Prostate gland (tissue), 2 donors: ENCODE measurements at regions not wholly inside any gene's neighbourhood (a gene's known extent, or its start where the extent isn't known, plus 50 kb on each side); places are given as distances from the start of the nearest gene placed in this dataset.

Source experiments
- DNase-seq: peaks from one replicate; pipeline ENCODE4 v3.0.0-alpha.2; 2019; ENCODE audit warnings: low spot score
- H3K27ac ChIP-seq, 2 donors: fragments of 200-600 bp; sonication (generic); 2 replicates each; pipeline ENCODE4 v1.5.1; 2017 to 2019
- H3K27me3 ChIP-seq: fragments of 200-600 bp; sonication (generic); replicated peaks from 2 replicates; pipeline ENCODE4 v1.5.1; 2019; ENCODE audit not compliant: insufficient read depth
- H3K36me3 ChIP-seq, 2 donors: fragments of 200-600 bp; sonication (generic); 1 replicate in 1 of 2; 2 replicates in 1 of 2; pipeline versions ENCODE4 v1.5.1 to v1.8.1; 2017 to 2019
- H3K4me1 ChIP-seq: fragments of 200-600 bp; sonication (generic); replicated peaks from 2 replicates; pipeline ENCODE4 v1.5.1; 2019
- H3K4me3 ChIP-seq, 2 donors: fragments of 200-600 bp; sonication (generic); 2 replicates each; pipeline ENCODE4 v1.5.1; 2017 to 2019
- H3K9me3 ChIP-seq: fragments of 200-600 bp; sonication (generic); 2 replicates; pipeline ENCODE4 v1.5.1; 2017
- POLR2A ChIP-seq: fragments of 450-650 bp; IDR thresholded peaks from one replicate; pipeline ENCODE4 v1.6.1; 2016; ENCODE audit warnings: antibody characterized with exemption, mild to moderate bottlenecking
- POLR2AphosphoS5 ChIP-seq: sonication (generic); formaldehyde crosslinking; IDR thresholded peaks from one replicate; pipeline ENCODE4 v1.6.1; 2017; ENCODE audit warnings: antibody characterized with exemption
- WGBS: methylation state at CpG from one replicate; pipeline ENCODE4 v1.1.5; 2018; 5-methylcytosine and 5-hydroxymethylcytosine counted together
- intact Hi-C: fragments of 100-400 bp; cut with DNase I; formaldehyde crosslinking; loops from one replicate; pipeline ENCODE4 v1.14.2; 2022
- TF ChIP-seq, protein P1 (sequence below), 4 experiments: fragments of 200-600 bp in 2 of 4; fragments of 450-650 bp in 2 of 4; sonication (generic) in 2 of 4; IDR thresholded peaks; 1 replicate in 3 of 4; 2 replicates in 1 of 4; pipeline ENCODE4 v1.5.1; 2016 to 2019; ENCODE audit warnings: antibody characterized with exemption in 4 of 4, mild to moderate bottlenecking in 2 of 4, moderate library complexity in 2 of 4

DNA sequence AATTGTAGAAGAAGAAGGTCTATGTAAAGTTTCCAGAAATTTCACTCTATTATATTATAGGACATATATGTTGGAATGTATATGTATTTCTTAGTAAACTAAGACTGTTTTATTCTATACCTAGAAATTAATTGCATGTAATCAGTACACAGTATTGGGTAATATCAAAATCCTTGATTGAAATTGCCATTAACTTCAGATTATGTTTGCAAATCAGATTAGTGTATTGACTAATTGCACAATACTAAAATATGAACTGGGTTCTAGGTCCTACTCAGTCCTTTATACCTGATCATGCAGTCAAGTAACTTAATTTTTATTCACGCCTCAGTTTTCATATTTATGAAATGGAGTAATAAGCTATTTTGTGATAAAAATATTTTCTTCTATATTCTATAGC lies 950.3 kb upstream of the ADGRL3 start:
- DNase-seq: no peak
- Histone ChIP-seq H3K9me3 (no peaks in the 10 kb centered on the region), H3K4me3 (no peak overlapping the region), H3K27ac (no peak overlapping the region), H3K27me3 (no peaks in the 10 kb centered on the region), H3K4me1 (no peaks in the 10 kb centered on the region), H3K36me3 (no peaks in the 10 kb centered on the region)
- intact Hi-C loops: no loop called here
- TF ChIP-seq, protein P1, sequence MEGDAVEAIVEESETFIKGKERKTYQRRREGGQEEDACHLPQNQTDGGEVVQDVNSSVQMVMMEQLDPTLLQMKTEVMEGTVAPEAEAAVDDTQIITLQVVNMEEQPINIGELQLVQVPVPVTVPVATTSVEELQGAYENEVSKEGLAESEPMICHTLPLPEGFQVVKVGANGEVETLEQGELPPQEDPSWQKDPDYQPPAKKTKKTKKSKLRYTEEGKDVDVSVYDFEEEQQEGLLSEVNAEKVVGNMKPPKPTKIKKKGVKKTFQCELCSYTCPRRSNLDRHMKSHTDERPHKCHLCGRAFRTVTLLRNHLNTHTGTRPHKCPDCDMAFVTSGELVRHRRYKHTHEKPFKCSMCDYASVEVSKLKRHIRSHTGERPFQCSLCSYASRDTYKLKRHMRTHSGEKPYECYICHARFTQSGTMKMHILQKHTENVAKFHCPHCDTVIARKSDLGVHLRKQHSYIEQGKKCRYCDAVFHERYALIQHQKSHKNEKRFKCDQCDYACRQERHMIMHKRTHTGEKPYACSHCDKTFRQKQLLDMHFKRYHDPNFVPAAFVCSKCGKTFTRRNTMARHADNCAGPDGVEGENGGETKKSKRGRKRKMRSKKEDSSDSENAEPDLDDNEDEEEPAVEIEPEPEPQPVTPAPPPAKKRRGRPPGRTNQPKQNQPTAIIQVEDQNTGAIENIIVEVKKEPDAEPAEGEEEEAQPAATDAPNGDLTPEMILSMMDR (IDR thresholded peaks at IDR 0.05): no peak
- TF ChIP-seq POLR2A (no peak), POLR2AphosphoS5 (no peak)
- 92% methylated on average over 1 of the region's 1 CpG for WGBS

DNA sequence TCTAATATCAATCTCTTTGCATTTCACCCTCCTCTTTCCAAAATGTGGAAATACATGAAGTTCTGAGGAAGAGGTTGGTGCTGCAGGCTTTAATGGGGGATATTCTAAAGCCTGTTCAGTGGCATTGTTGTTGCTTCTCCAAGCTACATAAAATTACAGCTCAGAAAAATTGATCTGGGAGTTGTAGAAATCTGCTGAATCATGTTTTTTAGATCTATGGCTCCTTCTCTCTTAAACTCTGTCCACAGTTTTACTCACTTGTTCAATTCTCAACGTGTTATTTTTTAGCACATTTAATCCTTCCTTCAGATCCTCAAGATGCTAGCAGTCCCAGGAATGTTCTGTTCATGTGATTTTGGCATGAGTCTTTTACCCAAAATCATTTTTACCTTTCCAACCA lies 949.5 kb upstream of the ADGRL3 start:
- Histone ChIP-seq H3K4me3 (no peak overlapping the region), H3K36me3 (no peaks in the 10 kb centered on the region), H3K4me1 (no peaks in the 10 kb centered on the region), H3K27ac (no peak overlapping the region), H3K9me3 (no peaks in the 10 kb centered on the region), H3K27me3 (no peaks in the 10 kb centered on the region)
- intact Hi-C loops: no loop called here
- no peak for TF ChIP-seq POLR2AphosphoS5
- TF ChIP-seq POLR2A: no peak
- TF ChIP-seq, protein P1 (IDR thresholded peaks at IDR 0.05): no peak
- 87% methylated on average over 1 of the region's 1 CpG for WGBS
- DNase-seq: no peak

DNA sequence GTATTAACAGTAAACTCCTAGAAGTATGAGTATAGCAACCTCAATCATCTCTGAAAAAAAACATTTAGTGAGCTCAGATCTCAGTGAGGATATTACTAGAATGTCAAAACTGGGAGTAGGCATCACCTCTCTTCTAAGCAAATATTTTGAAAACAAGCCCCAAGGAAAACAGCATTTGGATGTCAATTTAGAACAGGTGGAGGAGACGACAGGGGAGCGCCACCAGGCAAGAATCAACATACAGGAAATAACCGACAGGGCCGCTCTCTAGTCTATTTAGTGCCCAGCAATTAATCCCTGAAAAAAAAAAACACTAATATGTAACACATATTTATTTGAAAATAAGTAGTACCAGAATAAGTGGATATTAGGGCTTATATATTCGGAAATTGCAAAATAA lies 940.3 kb upstream of the ADGRL3 start:
- no peak overlapping the region for H3K4me3 ChIP-seq
- H3K27me3 ChIP-seq: no peaks in the 10 kb centered on the region
- DNase-seq: no peak
- no peaks in the 10 kb centered on the region for H3K4me1 ChIP-seq
- 70% methylated on average over 5 of the region's 5 CpGs for WGBS
- no peaks in the 10 kb centered on the region for H3K9me3 ChIP-seq
- TF ChIP-seq POLR2A (no peak), POLR2AphosphoS5 (no peak)
- TF ChIP-seq, protein P1 (IDR thresholded peaks at IDR 0.05): no peak
- intact Hi-C loops: no loop called here
- H3K27ac ChIP-seq: no peak overlapping the region
- H3K36me3 ChIP-seq: no peaks in the 10 kb centered on the region

DNA sequence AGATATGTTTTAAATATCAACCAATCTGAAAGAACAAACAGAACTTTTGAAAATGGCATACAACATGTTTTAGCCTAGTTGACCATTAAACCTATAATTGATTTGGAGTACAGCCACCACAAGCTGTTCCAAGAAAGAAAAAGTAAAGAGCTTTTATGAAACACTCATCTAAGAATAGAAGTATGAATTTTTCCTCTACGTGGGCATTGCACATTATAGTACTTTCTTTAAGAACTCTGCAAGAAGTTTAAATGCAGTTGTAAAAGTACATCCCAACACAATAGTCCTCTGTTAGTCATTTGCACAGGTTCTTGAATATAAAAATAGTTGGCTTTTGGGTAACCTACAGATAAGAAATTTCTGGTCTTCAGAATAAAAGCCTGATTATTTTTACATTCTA lies 933.6 kb upstream of the ADGRL3 start:
- Histone ChIP-seq H3K27ac (no peak overlapping the region), H3K9me3 (no peaks in the 10 kb centered on the region), H3K4me3 (no peak overlapping the region), H3K4me1 (no peaks in the 10 kb centered on the region), H3K36me3 (no peaks in the 10 kb centered on the region), H3K27me3 (no peaks in the 10 kb centered on the region)
- no peak for TF ChIP-seq POLR2AphosphoS5
- DNase-seq: no peak
- intact Hi-C loops: no loop called here
- WGBS: 21% methylated on average over 1 of the region's 1 CpG

DNA sequence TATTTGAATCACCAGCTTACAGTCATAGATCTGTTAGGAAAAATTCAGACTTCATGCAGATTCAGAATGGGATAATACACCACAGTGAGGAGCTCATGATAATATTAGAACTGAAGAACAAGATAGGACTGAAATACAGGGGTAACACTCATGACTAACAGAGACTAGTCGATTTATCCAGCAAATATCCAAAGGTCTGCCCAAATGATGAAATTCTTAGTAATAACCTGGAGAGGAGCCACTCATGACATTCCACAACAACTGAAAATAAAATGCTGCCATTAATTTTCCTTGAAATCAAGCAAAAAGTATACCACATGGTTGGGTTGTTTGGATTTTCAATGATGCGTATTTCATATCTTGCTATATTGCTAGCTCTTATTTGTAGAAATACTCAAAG lies 903.7 kb upstream of the ADGRL3 start:
- Histone ChIP-seq H3K4me3 (no peak overlapping the region), H3K27ac (no peak overlapping the region), H3K27me3 (no peaks in the 10 kb centered on the region), H3K4me1 (no peaks in the 10 kb centered on the region), H3K36me3 (no peaks in the 10 kb centered on the region), H3K9me3 (no peaks in the 10 kb centered on the region)
- DNase-seq: no peak
- 46% methylated on average over 2 of the region's 2 CpGs for WGBS
- TF ChIP-seq POLR2A (no peak), POLR2AphosphoS5 (no peak)
- TF ChIP-seq, protein P1 (IDR thresholded peaks at IDR 0.05): no peak
- intact Hi-C loops: no loop called here
